Stomach (tissue), 4 donors: ENCODE measurements at regions not wholly inside any gene's neighbourhood (a gene's known extent, or its start where the extent isn't known, plus 50 kb on each side); places are given as distances from the start of the nearest gene placed in this dataset.

Experiments
- CTCF ChIP-seq, 7 experiments: fragments of 450-650 bp in 4 of 7; fragments of 200-600 bp in 3 of 7; sonication (generic) in 3 of 7; IDR thresholded peaks; one replicate each; pipeline ENCODE4 v1.5.1; 2016 to 2019; ENCODE audit warnings: antibody characterized with exemption in 7 of 7, control low read depth in 2 of 7, mild to moderate bottlenecking in 1 of 7
- EP300 ChIP-seq: sonication (generic); formaldehyde crosslinking; IDR thresholded peaks from one replicate; pipeline ENCODE4 v1.6.1; 2017; ENCODE audit warnings: antibody characterized with exemption
- POLR2A ChIP-seq, 4 donors: fragments of 450-650 bp; IDR thresholded peaks; one replicate each; pipeline ENCODE4 v1.6.1; 2016; ENCODE audit warnings: antibody characterized with exemption in 4 of 4, control low read depth in 2 of 4, mild to moderate bottlenecking in 1 of 4, moderate library complexity in 1 of 4

DNA sequence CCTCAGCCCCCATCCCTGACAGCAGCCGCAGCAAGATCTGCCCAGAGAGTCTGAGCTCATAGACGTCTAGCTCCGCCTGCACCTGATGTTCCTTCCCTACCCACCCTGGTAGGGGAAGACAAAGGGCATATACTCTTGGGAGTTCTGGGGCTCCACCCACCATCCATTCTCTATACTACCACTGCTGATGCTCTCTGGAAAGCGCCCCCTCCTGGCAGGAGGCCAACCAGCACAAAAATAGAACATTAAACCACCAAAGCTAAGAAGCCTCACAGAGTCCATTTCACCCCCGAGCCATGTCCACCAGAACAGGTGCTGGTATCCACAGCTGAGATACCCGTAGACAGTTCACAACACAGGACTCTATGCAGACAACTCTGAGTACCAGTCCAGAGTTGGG lies 662.6 kb upstream of the FAM98A start:
- TF ChIP-seq CTCF (IDR thresholded peaks at IDR 0.05) (no peak), POLR2A (IDR thresholded peaks at IDR 0.05) (no peak), EP300 (no peak)
